Lung (tissue), 11 donors: ENCODE measurements at regions not wholly inside any gene's neighbourhood (a gene's known extent, or its start where the extent isn't known, plus 50 kb on each side); places are given as distances from the start of the nearest gene placed in this dataset.
"Not testable (repeated sequence)": the region's sequence is repeated elsewhere in the genome, so short reads cannot be mapped to it uniquely, and the experiment has no call there.

ENCODE experiments used
- ATAC-seq: fragments of 200-7000 bp; cut with Tn5 transposase; one replicate; pipeline ENCODE4 v1.9.1; 2020; ENCODE audit warnings: moderate number of reproducible peaks; ENCODE audit not compliant: insufficient read depth, low FRiP score
- DNase-seq, 3 donors: peaks; one replicate each; pipeline ENCODE4 v3.0.0-alpha.2; 2013 to 2017
- H3K27ac ChIP-seq, 2 donors: one replicate each; pipeline ENCODE4 v1.5.1; 2013; ENCODE audit warnings: mild to moderate bottlenecking in 2 of 2, moderate library complexity in 2 of 2, control low read depth in 1 of 2, inconsistent platforms in 1 of 2, low read depth in 1 of 2, low read length in 1 of 2
- H3K27me3 ChIP-seq, 3 donors: one replicate each; pipeline ENCODE4 v1.5.1; 2013; ENCODE audit warnings: low read length in 2 of 3; ENCODE audit not compliant: control insufficient read depth in 3 of 3, insufficient read depth in 3 of 3
- H3K36me3 ChIP-seq, 4 donors: one replicate each; pipeline ENCODE4 v1.5.1; 2013; ENCODE audit warnings: low read length in 4 of 4, mild to moderate bottlenecking in 1 of 4, moderate library complexity in 1 of 4; ENCODE audit not compliant: control insufficient read depth in 4 of 4, insufficient read depth in 4 of 4
- H3K4me1 ChIP-seq, 5 donors: one replicate each; pipeline ENCODE4 v1.5.1; 2013; ENCODE audit warnings: low read length in 5 of 5, mild to moderate bottlenecking in 2 of 5, moderate library complexity in 1 of 5; ENCODE audit not compliant: control insufficient read depth in 5 of 5, insufficient read depth in 5 of 5
- H3K4me3 ChIP-seq: one replicate; pipeline ENCODE4 v1.5.1; 2013; ENCODE audit warnings: mild to moderate bottlenecking, control low read depth, moderate library complexity
- H3K9ac ChIP-seq, 2 donors: one replicate each; pipeline ENCODE4 v1.5.1; 2013; ENCODE audit warnings: low read length in 2 of 2, control low read depth in 1 of 2; ENCODE audit not compliant: insufficient read depth in 1 of 2
- H3K9me3 ChIP-seq, 4 donors: one replicate each; pipeline ENCODE4 v1.5.1; 2013; ENCODE audit warnings: low read length in 3 of 4, mild to moderate bottlenecking in 1 of 4, moderate library complexity in 1 of 4; ENCODE audit not compliant: control insufficient read depth in 4 of 4, insufficient read depth in 3 of 4
- CTCF ChIP-seq: IDR thresholded peaks from 2 replicates; pipeline ENCODE4 v1.5.1; 2012; ENCODE audit warnings: mild to moderate bottlenecking; ENCODE audit errors: control extremely low read depth, extremely low read depth
- WGBS, 2 donors: extraction: QIAGEN DNeasy Blood & Tissue Kit; methylation state at CpG; one replicate each; pipeline ENCODE4 v1.1.7; 2013; 5-methylcytosine and 5-hydroxymethylcytosine counted together
- donor health status: control.
- donor health status: control.
- donor health status: Bipolar disorder and iron deficiency.
- donor health status: healthy.
- donor health status: DM: yes; HTN: yes; CAD: no.

GRCh38 chr3:15940641-15941040, 142.9 kb upstream of the ANKRD28 start:
- Histone ChIP-seq H3K9ac (no peak overlapping the region), H3K36me3 (no peaks in the 10 kb centered on the region), H3K27ac (no peak overlapping the region), H3K27me3 (no peaks in the 10 kb centered on the region), H3K4me3 (no peak overlapping the region), H3K4me1 (no peaks in the 10 kb centered on the region), H3K9me3 (peaks cover 0 to 3% (median 0%) of the 10 kb centered on the region in 4 donors)
- DNase-seq, result no peak
- ATAC-seq, result no peak
- 100% methylated on average over 1 of the region's 1 CpG for WGBS, 2 donors
- no peak for TF ChIP-seq CTCF

GRCh38 chr3:15941457-15941856, 143.7 kb upstream of the ANKRD28 start:
- not testable (repeated sequence) for H3K9me3 ChIP-seq, H3K4me3 ChIP-seq, ATAC-seq, H3K27me3 ChIP-seq, DNase-seq, H3K27ac ChIP-seq, H3K36me3 ChIP-seq, H3K9ac ChIP-seq, H3K4me1 ChIP-seq
- 80 to 90% methylated on average over 2 of the region's 2 CpGs for WGBS, 2 donors

- no peak for ATAC-seq
- Histone ChIP-seq H3K36me3 (no peaks in the 10 kb centered on the region), H3K9ac (no peak overlapping the region), H3K9me3 (peaks cover 0 to 3% (median 0%) of the 10 kb centered on the region in 4 donors), H3K27ac (no peak overlapping the region), H3K27me3 (no peaks in the 10 kb centered on the region), H3K4me1 (no peaks in the 10 kb centered on the region), H3K4me3 (no peak overlapping the region)
- no peak for DNase-seq
- no peak for TF ChIP-seq CTCF
- WGBS, 2 donors, result 97 to 98% methylated on average over 1 of the region's 1 CpG
Observed at GRCh38 chr3:15941958-15942357, 144.2 kb upstream of the ANKRD28 start.

DNA sequence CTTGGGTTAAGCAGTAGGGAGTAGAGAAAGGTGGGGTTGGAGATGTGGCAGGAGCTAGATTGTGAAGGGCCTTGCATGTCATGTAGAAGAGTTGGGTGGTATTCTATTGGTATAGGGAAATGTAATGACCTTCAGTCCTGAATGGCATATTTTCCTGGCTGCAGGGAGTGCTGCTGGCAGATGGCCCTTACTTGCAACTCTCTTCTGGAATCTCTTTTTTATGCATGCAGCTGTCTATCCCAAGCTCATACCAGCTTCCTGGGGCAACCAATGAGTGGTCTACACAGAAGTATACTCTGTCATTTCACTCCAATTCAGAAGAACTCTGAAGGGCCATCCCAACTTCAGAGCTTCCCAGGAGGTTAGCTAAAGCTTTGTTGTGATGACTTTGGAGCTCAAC, 144.7 kb upstream of the ANKRD28 start:
- Histone ChIP-seq H3K4me1 (no peaks in the 10 kb centered on the region), H3K4me3 (no peak overlapping the region), H3K27ac (no peak overlapping the region), H3K9me3 (peaks cover 0 to 3% (median 0%) of the 10 kb centered on the region in 4 donors), H3K9ac (no peak overlapping the region), H3K27me3 (no peaks in the 10 kb centered on the region), H3K36me3 (no peaks in the 10 kb centered on the region)
- TF ChIP-seq CTCF, result no peak
- no peak for DNase-seq
- no peak for ATAC-seq
